CD4-positive, alpha-beta T cell treated with Interleukin-4 for 4 hours (primary cell): ENCODE measurements at regions not wholly inside any gene's neighbourhood (a gene's known extent, or its start where the extent isn't known, plus 50 kb on each side); places are given as distances from the start of the nearest gene placed in this dataset.

Experiments
- DNase-seq: peaks from one replicate; pipeline ENCODE4 v3.0.0-alpha.2; 2020

- DNase-seq = no peak
Observed at GRCh38 chr13:59522652-59523051, 641.1 kb downstream of the DIAPH3 start.

GRCh38 chr13:59527500-59527899, 636.2 kb downstream of the DIAPH3 start:
- DNase-seq = no peak

GRCh38 chr13:59531571-59532091, 632.1 kb downstream of the DIAPH3 start:
- no peak for DNase-seq

- no peak for DNase-seq
Observed at GRCh38 chr13:59532405-59532804, 631.3 kb downstream of the DIAPH3 start.

GRCh38 chr13:59533561-59534555, 629.9 kb downstream of the DIAPH3 start:
- DNase-seq = no peak

GRCh38 chr13:59534806-59535205, 628.9 kb downstream of the DIAPH3 start:
- DNase-seq = no peak

- DNase-seq = no peak
Observed at GRCh38 chr13:59537500-59537899, 626.2 kb downstream of the DIAPH3 start.

GRCh38 chr13:59538512-59538911, 625.2 kb downstream of the DIAPH3 start:
- DNase-seq = no peak

- DNase-seq = no peak
Observed at GRCh38 chr13:59542303-59542702, 621.4 kb downstream of the DIAPH3 start.

- no peak for DNase-seq
Observed at GRCh38 chr13:59543418-59543817, 620.3 kb downstream of the DIAPH3 start.

GRCh38 chr13:59545007-59545406, 618.7 kb downstream of the DIAPH3 start:
- DNase-seq = no peak

GRCh38 chr13:59546178-59546577, 617.5 kb downstream of the DIAPH3 start:
- DNase-seq = no peak

GRCh38 chr13:59547950-59548349, 615.8 kb downstream of the DIAPH3 start:
- no peak for DNase-seq

- DNase-seq = no peak
Observed at GRCh38 chr13:59562924-59563323, 600.8 kb downstream of the DIAPH3 start.

- no peak for DNase-seq
Observed at GRCh38 chr13:59566561-59566960, 597.2 kb downstream of the DIAPH3 start.

- no peak for DNase-seq
Observed at GRCh38 chr13:59568306-59568705, 595.4 kb downstream of the DIAPH3 start.

- no peak for DNase-seq
Observed at GRCh38 chr13:59570204-59570603, 593.5 kb downstream of the DIAPH3 start.

GRCh38 chr13:59584101-59584500, 579.6 kb downstream of the DIAPH3 start:
- DNase-seq = no peak

- no peak for DNase-seq
Observed at GRCh38 chr13:59584761-59585670, 578.7 kb downstream of the DIAPH3 start.

GRCh38 chr13:59587030-59587429, 576.7 kb downstream of the DIAPH3 start:
- DNase-seq = no peak

GRCh38 chr13:59587971-59588716, 575.6 kb downstream of the DIAPH3 start:
- DNase-seq = no peak

GRCh38 chr13:59588717-59589067, 575.0 kb downstream of the DIAPH3 start:
- no peak for DNase-seq

- DNase-seq = no peak
Observed at GRCh38 chr13:59601993-59602392, 561.7 kb downstream of the DIAPH3 start.
